HL-60/S4 treated with phorbol 12-myristate 13-acetate at 8.2 ng/mL for 4 days and 3 days (cell line): ENCODE measurements at regions not wholly inside any gene's neighbourhood (a gene's known extent, or its start where the extent isn't known, plus 50 kb on each side); places are given as distances from the start of the nearest gene placed in this dataset.
"Not testable (repeated sequence)": the region's sequence is repeated elsewhere in the genome, so short reads cannot be mapped to it uniquely, and the experiment has no call there.

ENCODE experiments used
- in situ Hi-C: fragments of 300-500 bp; cut with MboI; formaldehyde crosslinking; loops from 2 replicates; pipeline ENCODE4 v1.15.0; 2022; ENCODE audit warnings: low sequenced_read_pairs

- in situ Hi-C loops, result no loop called here
Observed at GRCh38 chr2:37802211-37802752, 122.8 kb upstream of the RMDN2 start.

GRCh38 chr2:37802899-37803379 is 122.1 kb upstream of the RMDN2 start:
- in situ Hi-C loops, result no loop called here

- in situ Hi-C loops, result not testable (repeated sequence)
Observed at GRCh38 chr2:37806004-37806403, 119.1 kb upstream of the RMDN2 start.

- in situ Hi-C loops, result no loop called here
Observed at GRCh38 chr2:37809525-37809924, 115.6 kb upstream of the RMDN2 start.

GRCh38 chr2:37809931-37810570 is 115.0 kb upstream of the RMDN2 start:
- in situ Hi-C loops, result no loop called here

- in situ Hi-C loops, result no loop called here
Observed at GRCh38 chr2:37812414-37812813, 112.7 kb upstream of the RMDN2 start.

GRCh38 chr2:37812941-37813730 is 112.0 kb upstream of the RMDN2 start:
- in situ Hi-C loops, result no loop called here

- in situ Hi-C loops, result no loop called here
Observed at GRCh38 chr2:37816036-37816435, 109.1 kb upstream of the RMDN2 start.

- in situ Hi-C loops, result no loop called here
Observed at GRCh38 chr2:37816686-37817085, 108.4 kb upstream of the RMDN2 start.

GRCh38 chr2:37819186-37819585 is 105.9 kb upstream of the RMDN2 start:
- in situ Hi-C loops, result no loop called here

- in situ Hi-C loops, result no loop called here
Observed at GRCh38 chr2:37820471-37820986, 104.6 kb upstream of the RMDN2 start.

GRCh38 chr2:37825586-37825985 is 99.5 kb upstream of the RMDN2 start:
- in situ Hi-C loops, result loop anchor here (25.0 kb wide), 1 partner anchor 163 kb away; the partner anchor contains the start of gene CDC42EP3

GRCh38 chr2:37826611-37827010 is 98.5 kb upstream of the RMDN2 start:
- in situ Hi-C loops, result loop anchor here (25.0 kb wide), 1 partner anchor 164 kb away; the partner anchor contains the start of gene CDC42EP3

GRCh38 chr2:37827455-37827854 is 97.6 kb upstream of the RMDN2 start:
- in situ Hi-C loops, result loop anchor here (25.0 kb wide), 1 partner anchor 165 kb away; the partner anchor contains the start of gene CDC42EP3

- in situ Hi-C loops, result loop anchor here (25.0 kb wide), 1 partner anchor 166 kb away; the partner anchor contains the start of gene CDC42EP3
Observed at GRCh38 chr2:37827911-37828511, 97.1 kb upstream of the RMDN2 start.

GRCh38 chr2:37829202-37829601 is 95.9 kb upstream of the RMDN2 start:
- in situ Hi-C loops, result loop anchor here (25.0 kb wide), 1 partner anchor 167 kb away; the partner anchor contains the start of gene CDC42EP3

- in situ Hi-C loops, result loop anchor here (5.0 to 25.0 kb wide), 2 partner anchors 168 to 433 kb away; partner anchors contain the start of gene CDC42EP3
Observed at GRCh38 chr2:37829616-37830395, 95.3 kb upstream of the RMDN2 start.

GRCh38 chr2:37830636-37831035 is 94.5 kb upstream of the RMDN2 start:
- in situ Hi-C loops, result loop anchor here (5.0 to 25.0 kb wide), 2 partner anchors 168 to 433 kb away; partner anchors contain the start of gene CDC42EP3

GRCh38 chr2:37831081-37831780 is 93.9 kb upstream of the RMDN2 start:
- in situ Hi-C loops, result loop anchor here (5.0 to 25.0 kb wide), 2 partner anchors 169 to 434 kb away; partner anchors contain the start of gene CDC42EP3
